ENCODE measurements at regions not wholly inside any gene's neighbourhood (a gene's known extent, or its start where the extent isn't known, plus 50 kb on each side); places are given as distances from the start of the nearest gene placed in this dataset.

- no peak for DNase-seq (ENCODE audit: extremely low spot score, unreplicated experiment)
- no peaks in the 10 kb centered on the region for H3K9me3 Mint-ChIP-seq (ENCODE audit: unreplicated experiment)
- H3K27ac Mint-ChIP-seq (ENCODE audit: unreplicated experiment) = no peak overlapping the region
- peaks cover 2% of the 10 kb centered on the region for H3K4me1 Mint-ChIP-seq (ENCODE audit: unreplicated experiment)
- H3K27me3 Mint-ChIP-seq (ENCODE audit: unreplicated experiment) = peaks cover 3% of the 10 kb centered on the region
- H3K36me3 Mint-ChIP-seq (ENCODE audit: unreplicated experiment) = no peaks in the 10 kb centered on the region
- no peak overlapping the region for H3K4me3 Mint-ChIP-seq (ENCODE audit: unreplicated experiment)
- no peak for TF ChIP-seq CTCF (IDR thresholded peaks at IDR 0.05)
Measured at GRCh38 chr9:21609506-21609905, 127.4 kb upstream of the IFNE start.

DNA sequence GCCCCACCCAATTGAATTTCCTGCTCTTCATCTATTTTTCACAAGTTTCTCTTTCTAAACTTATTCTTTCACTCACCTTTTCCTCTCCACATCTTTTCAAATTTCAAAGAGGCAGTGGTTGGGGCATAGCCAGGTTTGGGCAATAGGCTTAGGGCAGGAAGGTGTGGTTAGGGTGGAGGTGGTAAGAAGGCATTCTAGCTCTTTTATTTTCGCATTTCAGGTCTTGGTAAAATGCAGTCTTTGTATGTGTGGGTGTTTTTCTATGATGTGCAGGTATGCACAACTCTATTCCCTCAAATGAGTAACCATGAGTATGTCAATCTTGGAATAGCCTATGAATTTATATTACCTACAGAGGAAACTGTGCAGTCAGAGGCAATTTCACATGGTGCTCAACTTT is 129.8 kb upstream of the IFNE start:
- TF ChIP-seq CTCF (IDR thresholded peaks at IDR 0.05) = no peak
- Mint-ChIP-seq H3K36me3 (ENCODE audit: unreplicated experiment) (no peaks in the 10 kb centered on the region), H3K4me3 (ENCODE audit: unreplicated experiment) (no peak overlapping the region), H3K27me3 (ENCODE audit: unreplicated experiment) (no peaks in the 10 kb centered on the region), H3K4me1 (ENCODE audit: unreplicated experiment) (peaks cover 10% of the 10 kb centered on the region), H3K9me3 (ENCODE audit: unreplicated experiment) (no peaks in the 10 kb centered on the region), H3K27ac (ENCODE audit: unreplicated experiment) (no peak overlapping the region)
- no peak for DNase-seq (ENCODE audit: extremely low spot score, unreplicated experiment)

GRCh38 chr9:21615018-21615417 is 132.9 kb upstream of the IFNE start:
- H3K4me1 Mint-ChIP-seq (ENCODE audit: unreplicated experiment) = peaks cover 10% of the 10 kb centered on the region
- H3K4me3 Mint-ChIP-seq (ENCODE audit: unreplicated experiment) = no peak overlapping the region

GRCh38 chr9:21615446-21615845 is 133.3 kb upstream of the IFNE start:
- TF ChIP-seq CTCF (IDR thresholded peaks at IDR 0.05) = no peak
- Mint-ChIP-seq H3K9me3 (ENCODE audit: unreplicated experiment) (no peaks in the 10 kb centered on the region), H3K4me1 (ENCODE audit: unreplicated experiment) (peaks cover 10% of the 10 kb centered on the region), H3K27me3 (ENCODE audit: unreplicated experiment) (no peaks in the 10 kb centered on the region), H3K36me3 (ENCODE audit: unreplicated experiment) (no peaks in the 10 kb centered on the region), H3K4me3 (ENCODE audit: unreplicated experiment) (no peak overlapping the region), H3K27ac (ENCODE audit: unreplicated experiment) (no peak overlapping the region)
- no peak for DNase-seq (ENCODE audit: extremely low spot score, unreplicated experiment)

More at GRCh38 chr9:21615018-21615417, 132.9 kb upstream of the IFNE start:
- no peak for DNase-seq (ENCODE audit: extremely low spot score, unreplicated experiment)
- no peak for TF ChIP-seq CTCF (IDR thresholded peaks at IDR 0.05)
- Mint-ChIP-seq H3K9me3 (ENCODE audit: unreplicated experiment) (no peaks in the 10 kb centered on the region), H3K27ac (ENCODE audit: unreplicated experiment) (no peak overlapping the region), H3K36me3 (ENCODE audit: unreplicated experiment) (no peaks in the 10 kb centered on the region), H3K27me3 (ENCODE audit: unreplicated experiment) (no peaks in the 10 kb centered on the region)

- peak overlapping the region; percentile 12 for H3K27ac Mint-ChIP-seq (ENCODE audit: unreplicated experiment)
- TF ChIP-seq CTCF (IDR thresholded peaks at IDR 0.05) = no peak
- H3K4me1 Mint-ChIP-seq (ENCODE audit: unreplicated experiment) = peaks cover 10% of the 10 kb centered on the region
- H3K9me3 Mint-ChIP-seq (ENCODE audit: unreplicated experiment) = no peaks in the 10 kb centered on the region
- H3K27me3 Mint-ChIP-seq (ENCODE audit: unreplicated experiment) = peaks cover under 1% of the 10 kb centered on the region
- H3K4me3 Mint-ChIP-seq (ENCODE audit: unreplicated experiment) = no peak overlapping the region
- no peak for DNase-seq (ENCODE audit: extremely low spot score, unreplicated experiment)
- no peaks in the 10 kb centered on the region for H3K36me3 Mint-ChIP-seq (ENCODE audit: unreplicated experiment)
Measured at GRCh38 chr9:21616082-21616778, 134.1 kb upstream of the IFNE start.
